SU-DHL-6 (cell line): ENCODE measurements at regions not wholly inside any gene's neighbourhood (a gene's known extent, or its start where the extent isn't known, plus 50 kb on each side); places are given as distances from the start of the nearest gene placed in this dataset.

Experiments
- H2AFZ ChIP-seq: fragments of 200-600 bp; sonication (generic); 2 replicates; pipeline ENCODE4 v1.6.1; 2014; ENCODE audit warnings: low read depth, mild to moderate bottlenecking, moderate library complexity, mixed read lengths, antibody characterized with exemption, low read length; ENCODE audit not compliant: severe bottlenecking
- H3F3A ChIP-seq: fragments of 200-600 bp; shearing (Covaris generic); 2 replicates; pipeline ENCODE4 v1.6.0; 2016; ENCODE audit warnings: antibody characterized with exemption, mild to moderate bottlenecking; ENCODE audit not compliant: insufficient read depth
- H3K27ac ChIP-seq: fragments of 200-600 bp; sonication (generic); 2 replicates; pipeline ENCODE4 v1.5.1; 2016; ENCODE audit warnings: low read depth, mild to moderate bottlenecking, low read length, moderate library complexity, mixed read lengths
- H3K27me3 ChIP-seq: fragments of 200-600 bp; sonication (generic), shearing (Covaris generic); 2 replicates; pipeline ENCODE4 v1.6.0; 2014; ENCODE audit warnings: mild to moderate bottlenecking, low read length
- H3K36me3 ChIP-seq: fragments of 200-600 bp; sonication (generic); 2 replicates; pipeline ENCODE4 v1.6.1; 2014; ENCODE audit warnings: mild to moderate bottlenecking, low read length, mixed read lengths
- H3K4me2 ChIP-seq: fragments of 300-600, 200-600 bp; shearing (Covaris generic), sonication (generic); 2 replicates; pipeline ENCODE4 v1.6.0; 2014; ENCODE audit warnings: low read length, low read depth, mild to moderate bottlenecking; ENCODE audit not compliant: poor library complexity, severe bottlenecking
- H3K4me3 ChIP-seq: fragments of 200-600 bp; sonication (generic); 2 replicates; pipeline ENCODE4 v1.5.1; 2014; ENCODE audit warnings: antibody characterized with exemption, low read length, mild to moderate bottlenecking, mixed read lengths; ENCODE audit not compliant: insufficient read depth, poor library complexity, severe bottlenecking
- H3K79me2 ChIP-seq: fragments of 200-600 bp; sonication (generic); 2 replicates; pipeline ENCODE4 v1.6.1; 2014; ENCODE audit warnings: mild to moderate bottlenecking, low read length, moderate library complexity; ENCODE audit not compliant: insufficient read depth
- H3K9ac ChIP-seq: fragments of 200-600 bp; sonication (generic); 2 replicates; pipeline ENCODE4 v1.7.0; 2014; ENCODE audit warnings: mild to moderate bottlenecking, low read length
- H3K9me2 ChIP-seq: fragments of 200-600 bp; sonication (generic); replicated peaks from 2 replicates; pipeline ENCODE4 v1.6.1; 2014; ENCODE audit warnings: low read length; ENCODE audit not compliant: insufficient read depth
- H3K9me3 ChIP-seq: fragments of 200-600 bp; sonication (generic); 2 replicates; pipeline ENCODE4 v1.6.1; 2014; ENCODE audit warnings: low read length, mixed read lengths; ENCODE audit not compliant: insufficient read depth
- H4K20me1 ChIP-seq: fragments of 200-600 bp; sonication (generic); 2 replicates; pipeline ENCODE4 v1.6.1; 2014; ENCODE audit warnings: low read depth, mild to moderate bottlenecking, antibody characterized with exemption, low read length, moderate library complexity, mixed read lengths
- EZH2phosphoT487 ChIP-seq: fragments of 200-600 bp; sonication (generic), shearing (Covaris generic); conservative IDR thresholded peaks from 2 replicates; pipeline ENCODE4 v1.6.1; 2018; ENCODE audit warnings: mild to moderate bottlenecking, antibody characterized with exemption, low read length, moderate library complexity, mixed read lengths
- TF ChIP-seq, protein P1 (sequence below): fragments of 200-600 bp; sonication (generic); IDR thresholded peaks from one replicate; pipeline ENCODE4 v1.5.1; 2017; ENCODE audit warnings: antibody characterized with exemption, mild to moderate bottlenecking, low read length, moderate library complexity; ENCODE audit not compliant: insufficient read depth, poor library complexity, severe bottlenecking

GRCh38 chr6:8627085-8627861 lies 191.9 kb upstream of the SLC35B3 start:
- no peak overlapping the region for H3K4me2 ChIP-seq
- TF ChIP-seq, protein P1, sequence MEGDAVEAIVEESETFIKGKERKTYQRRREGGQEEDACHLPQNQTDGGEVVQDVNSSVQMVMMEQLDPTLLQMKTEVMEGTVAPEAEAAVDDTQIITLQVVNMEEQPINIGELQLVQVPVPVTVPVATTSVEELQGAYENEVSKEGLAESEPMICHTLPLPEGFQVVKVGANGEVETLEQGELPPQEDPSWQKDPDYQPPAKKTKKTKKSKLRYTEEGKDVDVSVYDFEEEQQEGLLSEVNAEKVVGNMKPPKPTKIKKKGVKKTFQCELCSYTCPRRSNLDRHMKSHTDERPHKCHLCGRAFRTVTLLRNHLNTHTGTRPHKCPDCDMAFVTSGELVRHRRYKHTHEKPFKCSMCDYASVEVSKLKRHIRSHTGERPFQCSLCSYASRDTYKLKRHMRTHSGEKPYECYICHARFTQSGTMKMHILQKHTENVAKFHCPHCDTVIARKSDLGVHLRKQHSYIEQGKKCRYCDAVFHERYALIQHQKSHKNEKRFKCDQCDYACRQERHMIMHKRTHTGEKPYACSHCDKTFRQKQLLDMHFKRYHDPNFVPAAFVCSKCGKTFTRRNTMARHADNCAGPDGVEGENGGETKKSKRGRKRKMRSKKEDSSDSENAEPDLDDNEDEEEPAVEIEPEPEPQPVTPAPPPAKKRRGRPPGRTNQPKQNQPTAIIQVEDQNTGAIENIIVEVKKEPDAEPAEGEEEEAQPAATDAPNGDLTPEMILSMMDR, result no peak
- TF ChIP-seq EZH2phosphoT487, result no peak
- no peak overlapping the region for H3K9ac ChIP-seq
- H3K27ac ChIP-seq, result no peak overlapping the region
- no peaks in the 10 kb centered on the region for H4K20me1 ChIP-seq
- no peaks in the 10 kb centered on the region for H3F3A ChIP-seq
- no peak overlapping the region for H3K4me3 ChIP-seq
- H3K27me3 ChIP-seq, result no peaks in the 10 kb centered on the region
- no peaks in the 10 kb centered on the region for H3K36me3 ChIP-seq
- H3K79me2 ChIP-seq, result no peaks in the 10 kb centered on the region
- H3K9me3 ChIP-seq, result no peaks in the 10 kb centered on the region
- H2AFZ ChIP-seq, result no peak overlapping the region
- no peaks in the 10 kb centered on the region for H3K9me2 ChIP-seq

DNA sequence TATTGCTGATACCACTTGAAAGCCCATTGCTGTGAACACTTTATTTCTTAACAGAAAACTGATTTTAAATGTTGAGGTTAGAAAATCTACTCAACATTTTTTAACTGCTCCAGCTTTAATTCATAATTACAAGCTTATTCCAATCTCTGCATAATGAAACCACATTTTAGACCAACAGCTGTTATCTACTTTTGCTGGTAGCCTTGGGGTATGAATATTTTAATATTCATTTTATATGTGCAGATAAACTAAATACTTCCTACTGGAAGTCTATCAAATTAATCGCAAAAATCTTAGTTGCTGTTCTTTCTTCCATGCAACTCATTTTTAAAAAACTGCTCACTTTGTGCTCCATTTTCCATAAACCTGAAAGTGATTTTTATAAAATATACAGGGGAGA lies 189.3 kb upstream of the SLC35B3 start:
- Histone ChIP-seq H3K4me3 (no peak overlapping the region), H3K27ac (no peak overlapping the region), H3K9me2 (no peaks in the 10 kb centered on the region), H3K9ac (no peak overlapping the region), H3K27me3 (no peaks in the 10 kb centered on the region), H3K4me2 (no peak overlapping the region), H3K36me3 (no peaks in the 10 kb centered on the region), H3K79me2 (no peaks in the 10 kb centered on the region), H4K20me1 (no peaks in the 10 kb centered on the region), H3F3A (no peaks in the 10 kb centered on the region), H2AFZ (no peak overlapping the region), H3K9me3 (no peaks in the 10 kb centered on the region)
- no peak for TF ChIP-seq EZH2phosphoT487
- TF ChIP-seq, protein P1, result no peak

DNA sequence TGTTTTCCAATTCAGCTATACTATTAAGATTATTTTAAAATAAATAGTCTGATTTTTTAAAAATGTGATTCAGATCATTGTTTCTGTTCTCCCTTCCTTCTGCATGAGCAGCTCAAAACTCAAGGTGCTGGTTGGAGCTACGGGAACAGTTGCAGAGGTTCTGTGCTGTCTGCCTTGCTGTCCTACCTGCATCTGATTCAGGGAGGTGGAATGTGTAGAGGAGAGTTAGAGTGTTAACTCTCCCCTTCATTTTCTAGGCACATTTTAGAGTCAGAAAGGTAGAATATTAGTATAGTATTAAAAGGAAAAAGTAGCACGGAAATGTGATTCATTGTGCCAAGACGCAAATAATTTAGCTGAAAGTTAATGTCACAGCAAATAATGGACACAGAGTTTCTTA lies 188.1 kb upstream of the SLC35B3 start:
- Histone ChIP-seq H3K9me3 (no peaks in the 10 kb centered on the region), H3K27ac (no peak overlapping the region), H3K4me2 (no peak overlapping the region), H4K20me1 (no peaks in the 10 kb centered on the region), H3K27me3 (no peaks in the 10 kb centered on the region), H3K9ac (no peak overlapping the region), H3K4me3 (no peak overlapping the region), H3K79me2 (no peaks in the 10 kb centered on the region), H3K9me2 (no peaks in the 10 kb centered on the region), H3F3A (no peaks in the 10 kb centered on the region), H3K36me3 (no peaks in the 10 kb centered on the region), H2AFZ (no peak overlapping the region)
- TF ChIP-seq, protein P1, result no peak
- no peak for TF ChIP-seq EZH2phosphoT487
